ENCODE measurements at regions not wholly inside any gene's neighbourhood (a gene's known extent, or its start where the extent isn't known, plus 50 kb on each side); places are given as distances from the start of the nearest gene placed in this dataset.

DNA sequence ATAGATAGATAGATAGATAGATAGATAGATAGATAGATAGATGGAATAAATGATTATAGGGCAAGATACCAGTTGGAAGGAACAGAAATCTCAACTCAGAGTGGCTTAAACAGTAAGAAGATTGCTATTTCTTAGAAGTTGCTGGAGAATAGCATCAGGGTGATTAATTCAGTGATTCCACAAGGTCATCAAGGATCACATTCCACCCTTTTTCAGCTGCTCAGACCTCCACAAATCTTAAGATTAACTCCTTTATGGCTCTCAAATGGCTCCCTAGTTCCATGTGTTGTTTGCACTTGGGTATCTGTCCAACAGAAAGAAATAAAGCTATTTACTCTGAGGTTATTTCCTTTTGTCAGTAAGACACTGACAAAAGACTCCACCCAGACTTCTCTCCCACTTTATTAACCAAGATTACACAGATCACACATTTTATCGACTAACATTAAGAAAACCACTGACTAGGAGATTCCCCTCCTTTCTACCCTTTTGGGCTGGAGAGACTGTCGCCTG is 68.3 kb upstream of the KIF16B start:
- in situ Hi-C loops (cut with HindIII; ENCODE audit: low pct_unique_long_range_greater_than_20kb, low sequenced_read_pairs) = no loop called here
- no peak for DNase-seq (ENCODE audit: low read depth in 1 of 2, low spot score in 1 of 2)
- TF ChIP-seq JUND (IDR thresholded peaks at IDR 0.05; ENCODE audit: low read depth) = no peak

DNA sequence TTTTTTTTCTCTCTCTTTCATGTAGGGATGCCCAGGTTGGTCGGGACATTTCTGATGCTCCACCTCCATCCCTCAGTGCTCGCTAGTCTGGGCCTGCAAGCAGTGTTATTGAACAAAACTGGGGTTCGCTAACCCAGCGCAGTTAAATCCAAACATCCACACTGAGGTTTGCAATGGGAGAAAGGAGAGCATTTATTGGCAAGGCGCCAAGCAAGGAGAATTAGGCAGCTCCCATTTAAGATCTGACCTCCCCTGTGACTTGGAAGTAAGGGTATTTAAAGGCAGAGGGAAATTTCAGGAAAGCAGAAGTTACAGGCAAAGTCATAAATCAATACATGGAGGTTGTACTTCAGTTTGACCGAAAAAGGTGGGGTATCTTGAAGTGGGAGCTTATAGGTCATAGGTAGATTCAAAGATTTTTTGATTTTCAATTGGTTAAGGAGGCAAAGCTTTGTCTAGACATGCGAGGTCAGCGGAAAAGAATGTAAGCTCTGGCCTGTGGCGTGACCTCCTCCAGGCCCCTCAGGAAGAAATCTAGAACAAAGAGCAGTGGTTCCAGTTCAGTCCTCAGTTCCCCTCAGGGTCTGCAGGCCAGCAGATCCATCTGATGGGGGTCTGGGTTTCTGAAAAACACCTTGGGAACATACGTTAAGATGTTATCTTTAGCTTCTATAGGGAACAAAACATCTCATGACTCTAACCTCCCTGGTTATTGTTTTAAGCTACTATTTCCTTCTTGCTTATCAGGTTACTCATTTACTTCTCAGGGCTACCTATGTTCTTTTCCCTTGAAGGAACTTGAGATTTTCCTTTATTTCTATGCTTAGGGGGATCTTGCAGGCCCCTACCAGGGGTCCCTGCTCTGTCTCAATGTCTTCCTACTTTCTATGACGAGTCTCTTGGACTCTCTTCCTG is 66.0 kb upstream of the KIF16B start:
- DNase-seq (ENCODE audit: low read depth in 1 of 2, low spot score in 1 of 2) = no peak
- in situ Hi-C loops (cut with HindIII; ENCODE audit: low pct_unique_long_range_greater_than_20kb, low sequenced_read_pairs) = no loop called here

DNA sequence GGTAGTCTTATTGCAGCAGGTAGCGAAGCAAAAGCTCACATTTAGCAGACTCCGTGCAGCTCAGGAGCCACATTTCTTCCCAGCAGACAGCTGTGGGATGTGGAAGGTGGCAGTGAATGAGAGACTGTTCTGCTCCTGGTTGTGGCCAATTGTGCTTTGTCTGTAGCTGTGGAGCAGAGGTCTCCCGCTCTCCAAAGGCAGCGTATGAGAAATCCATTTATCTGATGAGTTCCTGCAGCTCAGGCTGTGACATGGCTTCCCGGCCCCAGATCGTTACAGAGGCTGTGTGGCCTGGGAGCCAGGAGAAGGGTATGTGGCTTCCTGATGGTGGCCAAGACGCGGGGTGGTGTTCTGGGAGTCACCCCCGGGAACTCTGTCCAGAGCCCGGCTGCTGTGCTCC is 64.5 kb upstream of the KIF16B start:
- TF ChIP-seq JUND (IDR thresholded peaks at IDR 0.05; ENCODE audit: low read depth) = no peak
- DNase-seq (ENCODE audit: low read depth in 1 of 2, low spot score in 1 of 2) = no peak
- in situ Hi-C loops (cut with HindIII; ENCODE audit: low pct_unique_long_range_greater_than_20kb, low sequenced_read_pairs) = no loop called here

More for the DNA sequence above, 66.0 kb upstream of the KIF16B start:
- TF ChIP-seq JUND (IDR thresholded peaks at IDR 0.05; ENCODE audit: low read depth) = no peak

DNA sequence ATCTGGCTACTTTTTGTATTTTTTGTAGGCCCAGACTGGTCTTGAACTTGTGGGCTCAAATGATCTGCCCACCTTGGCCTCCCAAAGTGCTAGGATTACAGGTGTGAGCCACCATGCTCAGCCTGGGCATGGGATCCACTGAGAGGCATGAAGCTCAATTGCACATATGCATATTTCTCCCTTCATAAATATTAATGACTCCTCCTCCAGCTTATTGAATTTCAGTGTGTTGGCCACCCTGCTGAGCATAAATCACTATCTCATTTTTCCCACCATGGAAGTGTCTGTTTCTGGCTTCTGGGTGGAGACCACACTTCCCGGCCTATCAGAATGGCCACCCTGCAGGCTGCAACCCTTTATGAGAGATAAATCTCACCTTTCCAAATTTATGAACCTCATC is 53.6 kb upstream of the KIF16B start:
- in situ Hi-C loops (cut with HindIII; ENCODE audit: low pct_unique_long_range_greater_than_20kb, low sequenced_read_pairs) = no loop called here
- DNase-seq (ENCODE audit: low read depth in 1 of 2, low spot score in 1 of 2) = no peak
- TF ChIP-seq JUND (IDR thresholded peaks at IDR 0.05; ENCODE audit: low read depth) = no peak

DNA sequence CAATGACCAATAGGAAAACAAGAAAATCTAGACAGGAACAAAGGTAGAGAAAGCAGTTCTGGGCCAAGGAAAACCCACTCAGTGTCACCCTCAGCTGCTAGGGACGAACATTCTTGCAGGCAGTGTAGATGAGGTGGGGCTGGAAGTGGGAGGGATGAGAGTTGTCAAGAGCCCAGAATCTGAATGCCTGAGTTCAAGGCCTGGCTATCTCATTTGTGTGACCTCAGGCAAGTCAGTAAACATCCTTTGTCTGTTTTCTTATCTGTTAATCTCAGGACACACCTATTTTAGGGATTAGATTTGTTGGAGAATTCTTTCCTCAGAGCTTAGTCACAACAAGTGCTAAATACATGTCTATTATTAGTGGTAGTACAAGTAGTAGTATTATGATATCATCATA is 50.9 kb upstream of the KIF16B start:
- no peak for DNase-seq (ENCODE audit: low read depth in 1 of 2, low spot score in 1 of 2)
- TF ChIP-seq JUND (IDR thresholded peaks at IDR 0.05; ENCODE audit: low read depth) = no peak
- in situ Hi-C loops (cut with HindIII; ENCODE audit: low pct_unique_long_range_greater_than_20kb, low sequenced_read_pairs) = no loop called here

All from T47D (cell line).